ENCODE measurements at regions not wholly inside any gene's neighbourhood (a gene's known extent, or its start where the extent isn't known, plus 50 kb on each side); places are given as distances from the start of the nearest gene placed in this dataset.

DNA sequence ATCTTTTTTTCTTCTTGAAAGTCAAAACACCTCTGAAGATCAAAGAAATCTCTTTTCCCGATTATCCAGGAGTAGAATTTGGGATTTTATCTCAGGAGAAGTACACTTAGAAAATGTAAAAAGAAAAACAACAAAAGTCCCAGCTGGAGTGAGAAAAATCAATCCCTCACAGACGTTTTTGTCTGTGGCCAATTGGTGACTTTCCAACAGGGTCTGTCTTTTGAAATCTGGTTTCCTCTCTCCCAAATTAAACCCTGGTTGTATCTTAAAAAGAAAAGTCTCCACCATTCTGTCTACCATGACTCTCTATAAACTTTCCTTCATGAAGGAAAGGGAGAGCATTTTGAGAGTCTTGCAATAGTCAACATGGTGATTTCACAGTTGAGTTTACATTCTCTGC, 88.1 kb downstream of the DACT1 start:
- no peaks in the 10 kb centered on the region for H3K4me1 ChIP-seq (ENCODE audit: control insufficient read depth, insufficient read depth, low read length)
- H3K4me3 Mint-ChIP-seq: no peak overlapping the region
- H3K36me3 ChIP-seq (ENCODE audit: control insufficient read depth, insufficient read depth, low read length): no peaks in the 10 kb centered on the region
- no peak for DNase-seq
- H3K9me3 ChIP-seq (ENCODE audit: control insufficient read depth, low read length): no peaks in the 10 kb centered on the region
- no peaks in the 10 kb centered on the region for H3K27me3 Mint-ChIP-seq (ENCODE audit: insufficient read depth)
- H3K4me1 Mint-ChIP-seq: no peaks in the 10 kb centered on the region
- 33 to 75% methylated on average over 1 to 2 of the region's 2 CpGs for WGBS, 2 experiments (ENCODE audit: insufficient coverage in 1 of 2, insufficient read length in 1 of 2)
- no peak overlapping the region for H3K9ac ChIP-seq (ENCODE audit: extremely low read depth, low read length, poor library complexity, severe bottlenecking)
- H3K36me3 Mint-ChIP-seq (ENCODE audit: low read depth): no peaks in the 10 kb centered on the region
- TF ChIP-seq, protein P1, sequence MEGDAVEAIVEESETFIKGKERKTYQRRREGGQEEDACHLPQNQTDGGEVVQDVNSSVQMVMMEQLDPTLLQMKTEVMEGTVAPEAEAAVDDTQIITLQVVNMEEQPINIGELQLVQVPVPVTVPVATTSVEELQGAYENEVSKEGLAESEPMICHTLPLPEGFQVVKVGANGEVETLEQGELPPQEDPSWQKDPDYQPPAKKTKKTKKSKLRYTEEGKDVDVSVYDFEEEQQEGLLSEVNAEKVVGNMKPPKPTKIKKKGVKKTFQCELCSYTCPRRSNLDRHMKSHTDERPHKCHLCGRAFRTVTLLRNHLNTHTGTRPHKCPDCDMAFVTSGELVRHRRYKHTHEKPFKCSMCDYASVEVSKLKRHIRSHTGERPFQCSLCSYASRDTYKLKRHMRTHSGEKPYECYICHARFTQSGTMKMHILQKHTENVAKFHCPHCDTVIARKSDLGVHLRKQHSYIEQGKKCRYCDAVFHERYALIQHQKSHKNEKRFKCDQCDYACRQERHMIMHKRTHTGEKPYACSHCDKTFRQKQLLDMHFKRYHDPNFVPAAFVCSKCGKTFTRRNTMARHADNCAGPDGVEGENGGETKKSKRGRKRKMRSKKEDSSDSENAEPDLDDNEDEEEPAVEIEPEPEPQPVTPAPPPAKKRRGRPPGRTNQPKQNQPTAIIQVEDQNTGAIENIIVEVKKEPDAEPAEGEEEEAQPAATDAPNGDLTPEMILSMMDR (conservative IDR thresholded peaks at IDR 0.05): no peak
- H3K27ac Mint-ChIP-seq: no peak overlapping the region
- H3K4me3 ChIP-seq (ENCODE audit: low read length): no peak overlapping the region
- H3K9me3 Mint-ChIP-seq: no peaks in the 10 kb centered on the region
- no peak overlapping the region for H3K27ac ChIP-seq (ENCODE audit: low read depth, low read length)
- H3K27me3 ChIP-seq (ENCODE audit: control insufficient read depth, insufficient read depth, low read length, poor library complexity, severe bottlenecking): no peaks in the 10 kb centered on the region

DNA sequence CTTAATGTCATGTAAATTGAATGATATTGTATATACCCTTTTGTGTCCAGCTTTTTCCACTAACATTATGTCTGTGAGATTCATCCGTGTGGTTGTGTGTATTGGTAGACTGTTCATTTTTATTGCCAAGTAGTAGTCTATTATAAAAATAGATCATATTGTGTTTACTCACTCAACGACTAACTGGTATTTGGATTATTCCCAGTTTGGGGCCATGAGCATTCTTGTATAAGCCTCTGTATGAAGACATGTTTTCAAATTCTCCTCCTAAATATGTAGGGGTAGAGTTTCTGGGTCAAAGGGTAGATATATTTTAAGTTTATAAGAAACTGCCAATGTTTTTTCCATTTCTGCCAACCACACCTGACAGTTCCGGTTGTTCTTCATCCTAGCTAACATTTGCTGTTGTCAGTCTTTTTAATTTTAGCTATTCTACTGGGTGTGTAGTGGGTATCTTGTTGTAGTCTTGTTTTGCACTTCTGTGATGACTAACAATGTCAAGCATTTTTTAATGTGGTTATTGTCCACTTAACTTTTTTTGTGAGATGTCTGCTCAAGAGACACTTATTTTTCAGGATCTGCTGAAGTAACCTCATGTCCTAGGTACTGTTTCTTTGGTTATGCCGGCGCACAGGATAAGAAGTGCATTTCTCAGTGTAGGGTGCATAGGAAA, 93.2 kb downstream of the DACT1 start:
- peaks cover 13% of the 10 kb centered on the region for H3K27me3 ChIP-seq (ENCODE audit: control insufficient read depth, insufficient read depth, low read length, poor library complexity, severe bottlenecking)
- Mint-ChIP-seq H3K27ac (no peak overlapping the region), H3K4me3 (no peak overlapping the region), H3K27me3 (ENCODE audit: insufficient read depth) (peaks cover 14% of the 10 kb centered on the region), H3K36me3 (ENCODE audit: low read depth) (no peaks in the 10 kb centered on the region), H3K4me1 (no peaks in the 10 kb centered on the region), H3K9me3 (no peaks in the 10 kb centered on the region)
- H3K4me1 ChIP-seq (ENCODE audit: control insufficient read depth, insufficient read depth, low read length): no peaks in the 10 kb centered on the region
- TF ChIP-seq, protein P1 (conservative IDR thresholded peaks at IDR 0.05): no peak
- no peaks in the 10 kb centered on the region for H3K36me3 ChIP-seq (ENCODE audit: control insufficient read depth, insufficient read depth, low read length)
- no peaks in the 10 kb centered on the region for H3K9me3 ChIP-seq (ENCODE audit: control insufficient read depth, low read length)
- H3K9ac ChIP-seq (ENCODE audit: extremely low read depth, low read length, poor library complexity, severe bottlenecking): no peak overlapping the region
- no peak overlapping the region for H3K4me3 ChIP-seq (ENCODE audit: low read length)
- H3K27ac ChIP-seq (ENCODE audit: low read depth, low read length): no peak overlapping the region
- WGBS, 2 experiments (ENCODE audit: insufficient coverage in 1 of 2, insufficient read length in 1 of 2): 75 to 87% methylated on average over 3 to 5 of the region's 5 CpGs
- DNase-seq: no peak

DNA sequence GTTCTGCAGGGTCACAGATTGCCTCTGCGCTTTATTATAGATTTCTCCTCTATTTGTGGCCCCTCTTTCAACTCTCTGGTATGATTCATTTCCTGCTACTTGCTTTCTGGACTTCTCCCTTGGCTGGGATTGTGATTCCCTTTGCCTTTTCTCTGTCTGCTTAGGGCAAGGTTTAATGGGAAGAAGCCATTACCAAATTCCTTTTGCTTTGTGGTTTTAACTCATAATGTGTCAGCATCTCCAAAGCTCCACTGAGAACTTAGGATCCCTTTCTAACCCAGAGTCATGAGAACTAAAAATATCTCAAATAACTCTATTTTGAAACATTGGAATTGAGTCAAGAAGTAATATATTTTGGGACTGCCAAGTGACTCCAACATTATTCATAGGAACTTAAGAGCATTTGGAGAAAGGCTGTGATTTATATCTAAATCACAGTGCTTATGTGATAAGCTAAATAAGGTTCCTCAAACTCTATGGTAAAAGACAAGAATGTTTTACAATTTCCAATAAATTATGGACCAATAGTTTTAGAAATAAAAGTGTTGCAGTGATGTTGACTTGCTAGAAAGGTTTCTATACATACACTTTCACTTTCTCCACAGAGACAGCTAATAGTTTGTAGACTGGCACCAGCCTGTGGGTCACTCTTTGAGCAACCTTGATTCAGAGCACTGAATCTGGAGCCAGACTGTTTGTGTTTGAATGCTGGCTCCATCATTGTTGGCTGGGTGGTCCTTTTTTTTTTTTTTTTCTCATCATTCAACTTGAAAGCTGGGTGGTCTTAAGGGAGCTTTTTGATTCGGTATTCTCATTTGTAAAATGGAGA, 93.9 kb downstream of the DACT1 start:
- H3K4me1 Mint-ChIP-seq: no peaks in the 10 kb centered on the region
- Histone ChIP-seq H3K9ac (ENCODE audit: extremely low read depth, low read length, poor library complexity, severe bottlenecking) (no peak overlapping the region), H3K27me3 (ENCODE audit: control insufficient read depth, insufficient read depth, low read length, poor library complexity, severe bottlenecking) (peaks cover 13% of the 10 kb centered on the region), H3K27ac (ENCODE audit: low read depth, low read length) (no peak overlapping the region), H3K9me3 (ENCODE audit: control insufficient read depth, low read length) (no peaks in the 10 kb centered on the region), H3K4me1 (ENCODE audit: control insufficient read depth, insufficient read depth, low read length) (no peaks in the 10 kb centered on the region), H3K4me3 (ENCODE audit: low read length) (no peak overlapping the region), H3K36me3 (ENCODE audit: control insufficient read depth, insufficient read depth, low read length) (no peaks in the 10 kb centered on the region)
- TF ChIP-seq, protein P1 (conservative IDR thresholded peaks at IDR 0.05): no peak
- DNase-seq: no peak
- 83 to 98% methylated on average over 1 to 2 of the region's 2 CpGs for WGBS, 2 experiments (ENCODE audit: insufficient coverage in 1 of 2, insufficient read length in 1 of 2)
- no peak overlapping the region for H3K27ac Mint-ChIP-seq
- H3K27me3 Mint-ChIP-seq (ENCODE audit: insufficient read depth): peaks cover 15% of the 10 kb centered on the region
- no peaks in the 10 kb centered on the region for H3K36me3 Mint-ChIP-seq (ENCODE audit: low read depth)
- no peaks in the 10 kb centered on the region for H3K9me3 Mint-ChIP-seq
- no peak overlapping the region for H3K4me3 Mint-ChIP-seq

Measured in endodermal cell (in vitro differentiated cells).